ENCODE measurements at regions not wholly inside any gene's neighbourhood (a gene's known extent, or its start where the extent isn't known, plus 50 kb on each side); places are given as distances from the start of the nearest gene placed in this dataset.

- no peak for TF ChIP-seq CTCF (conservative IDR thresholded peaks at IDR 0.05)
- no peak for TF ChIP-seq ZFX (IDR thresholded peaks at IDR 0.05)
These were observed 583.0 kb upstream of the ROBO1 start for GRCh38 chr3:80350771-80351170.
